ENCODE measurements at regions not wholly inside any gene's neighbourhood (a gene's known extent, or its start where the extent isn't known, plus 50 kb on each side); places are given as distances from the start of the nearest gene placed in this dataset.

- H3K4me3 ChIP-seq (ENCODE audit: low read depth, low read length): no peak overlapping the region
- no peak for TF ChIP-seq CTCF (conservative IDR thresholded peaks at IDR 0.05; ENCODE audit: low read depth, low read length)
- peak; percentile 36 for DNase-seq (ENCODE audit: low read depth)
Measured at GRCh38 chr18:40011201-40011600, 1943.8 kb upstream of the PIK3C3 start.

GRCh38 chr18:40006634-40007033 is 1948.4 kb upstream of the PIK3C3 start:
- no peak overlapping the region for H3K4me3 ChIP-seq (ENCODE audit: low read depth, low read length)
- no peak for TF ChIP-seq CTCF (conservative IDR thresholded peaks at IDR 0.05; ENCODE audit: low read depth, low read length)
- no peak for DNase-seq (ENCODE audit: low read depth)

GRCh38 chr18:40004246-40004645 is 1950.8 kb upstream of the PIK3C3 start:
- no peak for DNase-seq (ENCODE audit: low read depth)
- no peak for TF ChIP-seq CTCF (conservative IDR thresholded peaks at IDR 0.05; ENCODE audit: low read depth, low read length)
- no peak overlapping the region for H3K4me3 ChIP-seq (ENCODE audit: low read depth, low read length)

- no peak for DNase-seq (ENCODE audit: low read depth)
- TF ChIP-seq CTCF (conservative IDR thresholded peaks at IDR 0.05; ENCODE audit: low read depth, low read length): no peak
- H3K4me3 ChIP-seq (ENCODE audit: low read depth, low read length): no peak overlapping the region
Measured at GRCh38 chr18:39998317-39998716, 1956.7 kb upstream of the PIK3C3 start.

- TF ChIP-seq CTCF (conservative IDR thresholded peaks at IDR 0.05; ENCODE audit: low read depth, low read length): no peak
- no peak overlapping the region for H3K4me3 ChIP-seq (ENCODE audit: low read depth, low read length)
- no peak for DNase-seq (ENCODE audit: low read depth)
Measured at GRCh38 chr18:39994498-39994897, 1960.5 kb upstream of the PIK3C3 start.

- no peak for TF ChIP-seq CTCF (conservative IDR thresholded peaks at IDR 0.05; ENCODE audit: low read depth, low read length)
- H3K4me3 ChIP-seq (ENCODE audit: low read depth, low read length): no peak overlapping the region
- DNase-seq (ENCODE audit: low read depth): no peak
Measured at GRCh38 chr18:39991696-39992265, 1963.3 kb upstream of the PIK3C3 start.

GRCh38 chr18:39990540-39990939 is 1964.5 kb upstream of the PIK3C3 start:
- H3K4me3 ChIP-seq (ENCODE audit: low read depth, low read length): no peak overlapping the region
- no peak for TF ChIP-seq CTCF (conservative IDR thresholded peaks at IDR 0.05; ENCODE audit: low read depth, low read length)
- no peak for DNase-seq (ENCODE audit: low read depth)
